ENCODE measurements at regions not wholly inside any gene's neighbourhood (a gene's known extent, or its start where the extent isn't known, plus 50 kb on each side); places are given as distances from the start of the nearest gene placed in this dataset.

- peak; percentile 17 to 43 for DNase-seq
Measured at GRCh38 chr6:43900916-43901732, 131.1 kb downstream of the VEGFA start.

DNA sequence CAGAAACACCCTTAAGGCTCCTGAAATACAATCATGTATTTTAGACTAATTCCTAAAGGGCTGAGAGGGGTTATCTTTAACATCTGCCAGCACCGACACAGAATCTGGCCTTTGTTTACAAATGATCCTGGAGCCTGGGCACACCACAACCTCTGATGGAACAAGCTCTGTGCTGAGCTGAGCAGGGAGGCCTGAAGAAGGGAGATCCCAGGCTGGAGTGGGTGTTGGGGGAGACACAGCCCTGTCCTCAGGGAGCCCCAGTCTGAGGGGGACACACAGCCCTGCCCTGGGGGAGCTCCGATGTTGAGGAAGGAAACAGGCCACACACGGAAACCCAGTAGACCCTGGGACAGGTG is 130.5 kb downstream of the VEGFA start:
- DNase-seq, result no peak

GRCh38 chr6:43899830-43900229 is 129.8 kb downstream of the VEGFA start:
- no peak for DNase-seq

GRCh38 chr6:43898358-43899131 is 128.5 kb downstream of the VEGFA start:
- no peak for DNase-seq

GRCh38 chr6:43897571-43898302 is 127.7 kb downstream of the VEGFA start:
- DNase-seq, result no peak

DNA sequence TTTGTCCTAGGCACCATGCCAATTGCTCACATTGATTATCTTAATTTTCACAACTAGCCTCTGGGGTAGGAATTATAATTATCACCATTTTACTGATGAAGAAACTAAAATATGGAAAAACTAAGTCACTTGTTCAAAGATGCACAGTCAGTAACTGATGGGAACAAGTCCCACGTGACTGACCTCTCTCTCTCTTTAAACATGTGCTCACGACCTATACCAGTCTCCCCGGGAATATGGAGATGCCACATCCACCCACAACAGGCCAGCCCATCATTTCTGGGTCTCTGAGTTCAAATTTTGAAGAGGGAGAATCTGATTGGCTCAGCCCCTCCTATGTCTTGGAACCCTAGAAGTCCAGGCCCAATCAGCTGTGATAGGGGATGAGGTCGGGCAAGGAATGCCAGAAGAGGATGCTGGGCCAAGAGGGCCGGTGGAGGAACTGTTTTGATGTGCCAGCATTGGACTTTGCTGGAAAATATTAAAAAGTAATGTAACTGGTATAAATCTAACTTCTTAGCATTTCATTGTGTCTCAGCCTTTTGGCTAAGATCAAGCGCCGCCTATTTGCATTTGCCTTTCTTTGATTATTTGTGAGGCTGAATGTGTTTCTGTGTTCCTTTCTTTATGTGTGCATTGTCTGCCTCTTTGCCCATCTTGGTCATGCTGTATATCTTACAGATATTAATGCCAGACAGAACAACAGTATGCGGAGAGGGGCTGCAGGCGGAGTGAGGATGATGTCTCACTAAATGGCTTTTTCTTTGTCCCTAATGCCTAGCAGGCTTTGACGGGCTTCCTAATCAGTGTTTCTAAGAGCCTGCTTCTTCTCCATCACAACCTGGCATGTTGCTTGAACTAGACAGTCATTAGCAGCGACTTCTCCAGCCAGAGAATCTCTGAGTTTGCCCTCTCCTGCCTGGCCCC is 126.6 kb downstream of the VEGFA start:
- no peak for DNase-seq

DNA sequence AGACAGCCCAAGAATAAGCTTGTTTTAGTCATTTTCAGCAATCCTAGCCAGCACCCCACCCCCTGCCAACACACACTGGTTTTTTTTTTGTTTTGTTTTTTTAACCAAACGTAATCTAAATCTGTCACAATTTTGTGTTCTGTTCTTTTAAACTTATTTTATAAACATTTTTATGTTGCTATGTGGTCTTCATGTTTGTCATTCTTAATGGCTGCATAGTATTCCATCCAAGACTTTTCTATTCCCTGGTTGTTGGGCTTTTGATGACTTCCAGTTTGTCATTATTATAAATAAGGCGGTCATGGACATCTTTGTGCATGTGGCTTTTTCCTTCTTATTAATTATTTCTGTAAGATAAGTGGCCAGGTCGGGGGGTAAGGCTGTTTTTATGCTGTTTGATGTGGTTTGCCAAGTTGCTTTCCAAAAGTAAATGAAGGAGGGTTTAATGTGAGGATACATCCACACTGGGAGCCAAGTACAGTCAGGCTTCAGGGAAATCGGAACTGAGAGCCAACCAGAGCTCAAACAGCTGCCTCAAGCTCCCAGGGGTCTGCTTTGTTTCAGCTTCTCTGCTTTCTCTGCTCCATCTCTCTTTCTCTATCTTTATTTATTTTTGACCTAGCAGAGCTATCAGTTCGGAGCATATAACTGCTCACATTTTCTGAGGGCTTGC is 125.8 kb downstream of the VEGFA start:
- peak in 1 of 2 experiments; percentile 4 for DNase-seq

DNA sequence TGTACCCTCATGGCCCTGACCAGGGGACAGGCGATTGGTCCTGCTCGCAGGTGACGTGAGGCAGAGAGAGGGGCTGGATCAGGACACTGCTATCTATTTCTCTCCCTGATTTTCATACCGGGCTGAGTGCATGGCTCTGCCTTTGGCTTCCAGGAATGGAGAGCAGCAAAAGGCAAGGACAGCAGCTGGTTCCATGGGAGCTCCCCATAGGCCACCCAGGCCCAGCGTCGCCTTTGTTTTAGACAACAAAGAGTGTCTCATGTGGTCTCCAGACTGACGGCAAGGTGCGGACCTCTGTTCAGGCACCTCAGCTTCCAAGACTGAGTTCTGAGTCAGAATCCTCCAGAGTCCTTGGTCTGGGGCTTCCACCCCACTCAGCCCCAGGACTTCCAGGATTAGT is 123.1 kb downstream of the VEGFA start:
- no peak for DNase-seq

DNA sequence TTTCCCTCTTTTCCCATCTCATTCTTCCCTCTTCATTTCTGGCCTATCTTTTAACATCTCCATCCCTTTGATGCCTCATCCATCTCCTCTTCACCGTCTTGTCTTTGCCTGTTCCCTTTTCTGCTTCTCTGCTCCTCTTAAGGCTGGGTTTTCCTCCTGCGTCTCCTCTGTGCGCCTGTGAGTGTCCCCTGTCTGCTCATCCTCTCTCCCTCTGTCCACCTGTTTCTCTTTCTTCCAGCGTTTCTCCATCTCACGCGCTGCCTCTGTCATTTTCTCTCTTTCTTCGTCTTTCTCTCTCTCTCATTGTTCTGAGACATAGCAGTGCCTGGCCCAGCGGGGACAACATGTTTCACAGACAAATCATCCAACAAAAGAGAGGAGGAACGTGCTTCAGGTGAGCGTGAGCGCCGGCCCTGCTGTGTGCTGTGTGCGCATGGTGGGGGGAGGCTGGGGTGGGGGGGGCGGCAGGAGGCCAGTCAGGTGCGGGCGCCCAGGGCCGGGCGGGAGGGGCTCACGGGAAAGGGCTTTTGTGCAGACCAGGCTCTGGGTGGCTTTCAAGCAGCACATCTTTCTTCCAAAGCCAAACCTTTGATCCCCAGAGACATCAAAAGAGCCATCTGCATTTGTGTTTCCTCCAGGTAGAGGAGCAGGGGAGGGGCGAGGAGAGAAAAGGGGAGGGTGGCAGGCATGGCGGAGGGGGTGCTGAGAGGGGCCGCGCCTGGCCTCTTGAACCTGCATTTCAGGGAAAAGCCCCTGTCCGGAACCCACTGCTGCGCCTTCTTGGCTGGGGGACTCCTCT is 121.3 kb downstream of the VEGFA start:
- no peak for DNase-seq

DNA sequence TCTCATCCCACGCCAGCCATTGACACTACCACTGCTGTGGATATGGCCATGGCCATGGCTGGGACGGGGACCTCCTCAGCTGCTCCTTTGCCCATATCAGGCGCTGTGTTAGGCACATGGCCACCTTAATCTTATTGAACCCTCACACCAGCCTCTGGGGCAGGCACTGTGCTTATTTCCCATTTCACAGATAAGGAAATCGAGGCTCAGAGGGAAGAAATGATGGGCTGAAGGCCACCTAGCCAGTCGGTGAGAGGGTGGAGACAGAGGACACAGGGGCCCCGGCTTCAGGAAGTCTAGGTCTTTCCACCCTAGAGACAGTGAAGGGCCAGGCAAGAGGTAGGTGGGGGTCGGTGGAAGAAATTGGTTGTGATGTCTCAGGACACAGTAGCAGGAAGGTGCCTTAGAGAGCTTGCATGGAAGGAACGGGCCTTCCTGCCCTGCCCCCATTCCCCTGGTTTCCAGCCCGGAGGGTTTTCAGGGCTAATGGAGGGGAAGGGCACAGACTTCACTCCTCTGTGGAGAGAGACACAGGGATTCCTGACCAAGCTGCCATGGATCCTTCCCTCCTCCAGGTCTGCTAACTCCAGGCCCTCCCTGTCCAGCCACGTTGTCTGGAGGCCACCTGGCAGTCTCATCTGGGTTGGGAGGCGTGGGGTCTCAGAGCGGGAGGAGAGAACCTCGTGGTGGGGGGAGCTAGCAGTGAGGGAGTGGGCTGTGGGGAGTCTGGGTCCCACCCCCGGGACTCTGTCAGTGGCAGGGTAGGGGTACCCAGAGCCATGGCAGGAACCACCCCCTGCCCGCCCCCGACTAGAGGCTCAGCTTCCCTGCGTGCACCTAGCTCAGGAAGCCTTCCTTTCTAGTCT is 120.4 kb downstream of the VEGFA start:
- DNase-seq, result no peak

- no peak for DNase-seq
Measured at GRCh38 chr6:43887906-43888683, 118.1 kb downstream of the VEGFA start.

- DNase-seq, result peak in 1 of 2 experiments; percentile 8
Measured at GRCh38 chr6:43887340-43887858, 117.4 kb downstream of the VEGFA start.

DNA sequence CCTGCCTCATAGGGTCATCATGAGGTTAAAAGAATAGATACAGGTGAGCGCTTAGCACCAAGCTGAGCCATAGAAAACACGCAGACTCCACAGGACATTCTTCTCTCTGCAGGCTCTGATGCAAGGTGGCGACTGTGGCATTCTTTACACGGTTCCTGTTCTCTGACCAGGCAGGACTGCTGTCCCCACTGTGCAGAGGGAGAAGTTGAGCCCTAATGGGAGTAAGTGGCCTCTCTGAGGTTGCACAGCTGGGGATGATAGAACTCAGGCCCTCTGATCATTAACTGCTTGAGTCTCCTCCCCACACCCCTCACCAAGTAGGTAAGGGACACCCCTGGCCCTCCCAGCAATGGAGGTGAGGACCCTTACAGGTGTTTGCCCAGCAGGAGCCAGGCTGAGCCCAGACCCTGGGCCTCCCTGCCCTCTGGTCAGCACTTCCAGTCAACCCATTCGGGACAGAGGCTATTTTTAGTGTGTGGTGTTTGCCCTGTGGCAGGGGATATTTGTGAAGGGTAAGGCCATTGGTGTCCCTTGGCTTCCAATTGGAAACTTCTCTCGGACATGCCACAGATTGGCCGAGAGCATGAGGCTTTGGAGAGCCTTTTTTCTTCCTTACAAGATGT is 116.8 kb downstream of the VEGFA start:
- no peak for DNase-seq

GRCh38 chr6:43886067-43886461 is 116.1 kb downstream of the VEGFA start:
- no peak for DNase-seq

DNA sequence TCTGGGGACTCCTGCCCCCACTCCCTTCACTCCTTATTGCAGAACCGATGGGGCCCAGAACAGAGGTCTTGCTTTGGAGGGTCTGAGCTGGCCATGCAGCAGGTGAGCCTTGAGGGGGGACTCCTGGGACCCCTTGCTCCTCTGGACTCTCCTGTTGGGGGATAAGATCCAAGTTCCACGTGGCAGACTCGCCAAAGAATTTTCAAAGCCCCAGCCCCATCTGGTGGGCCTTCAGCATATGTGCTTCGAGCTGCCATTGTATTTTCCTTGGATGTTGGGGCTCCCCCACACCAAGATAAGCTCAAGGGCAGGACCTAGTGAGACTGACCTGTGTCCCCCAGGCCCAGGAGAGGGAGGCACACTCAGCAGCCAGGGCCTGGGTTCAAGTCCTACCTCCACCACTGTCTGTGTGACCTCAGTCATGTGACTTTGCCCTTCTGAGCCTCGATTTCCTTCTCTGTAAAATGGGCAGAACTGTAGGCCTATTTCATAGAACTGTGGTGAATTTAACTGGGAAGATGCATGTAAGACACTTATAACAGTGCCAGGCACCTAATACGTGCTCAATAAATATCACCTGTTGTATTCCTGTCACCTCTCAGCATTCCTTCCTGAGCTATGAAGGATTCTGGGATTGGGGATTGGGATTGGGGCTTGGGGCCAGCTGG is 115.5 kb downstream of the VEGFA start:
- no peak for DNase-seq

GRCh38 chr6:43884652-43885022 is 114.6 kb downstream of the VEGFA start:
- DNase-seq, result no peak

GRCh38 chr6:43883847-43884651 is 114.0 kb downstream of the VEGFA start:
- peak in 1 of 2 experiments; percentile 23 for DNase-seq
